Endothelial cell (in vitro differentiated cells): ENCODE measurements at regions not wholly inside any gene's neighbourhood (a gene's known extent, or its start where the extent isn't known, plus 50 kb on each side); places are given as distances from the start of the nearest gene placed in this dataset.
"Not testable (repeated sequence)": the region's sequence is repeated elsewhere in the genome, so short reads cannot be mapped to it uniquely, and the experiment has no call there.

Experiments
- DNase-seq: peaks from one replicate; pipeline ENCODE4 v3.0.0; 2021; ENCODE audit warnings: low spot score
- H3K27ac Mint-ChIP-seq: one replicate; pipeline ENCODE4 v1.8.0; 2021; ENCODE audit warnings: mixed read lengths, inconsistent platforms; ENCODE audit not compliant: unreplicated experiment
- H3K27me3 Mint-ChIP-seq: one replicate; pipeline ENCODE4 v1.8.0; 2021; ENCODE audit warnings: mild to moderate bottlenecking, moderate library complexity, mixed read lengths, inconsistent platforms; ENCODE audit not compliant: unreplicated experiment
- H3K36me3 Mint-ChIP-seq: one replicate; pipeline ENCODE4 v1.8.0; 2021; ENCODE audit warnings: mild to moderate bottlenecking, low read depth, mixed read lengths, inconsistent platforms; ENCODE audit not compliant: unreplicated experiment
- H3K4me1 Mint-ChIP-seq: one replicate; pipeline ENCODE4 v1.8.0; 2021; ENCODE audit warnings: mild to moderate bottlenecking, mixed read lengths, inconsistent platforms; ENCODE audit not compliant: unreplicated experiment
- H3K4me3 Mint-ChIP-seq: one replicate; pipeline ENCODE4 v1.8.0; 2021; ENCODE audit warnings: mild to moderate bottlenecking, mixed read lengths, inconsistent platforms; ENCODE audit not compliant: unreplicated experiment
- H3K9me3 Mint-ChIP-seq: one replicate; pipeline ENCODE4 v1.8.0; 2021; ENCODE audit warnings: mixed read lengths, inconsistent platforms; ENCODE audit not compliant: unreplicated experiment
- CTCF ChIP-seq: fragments of 200-600 bp; sonication (generic); IDR thresholded peaks from one replicate; pipeline ENCODE4 v1.5.0; 2021; ENCODE audit warnings: antibody characterized with exemption; ENCODE audit not compliant: unreplicated experiment

DNA sequence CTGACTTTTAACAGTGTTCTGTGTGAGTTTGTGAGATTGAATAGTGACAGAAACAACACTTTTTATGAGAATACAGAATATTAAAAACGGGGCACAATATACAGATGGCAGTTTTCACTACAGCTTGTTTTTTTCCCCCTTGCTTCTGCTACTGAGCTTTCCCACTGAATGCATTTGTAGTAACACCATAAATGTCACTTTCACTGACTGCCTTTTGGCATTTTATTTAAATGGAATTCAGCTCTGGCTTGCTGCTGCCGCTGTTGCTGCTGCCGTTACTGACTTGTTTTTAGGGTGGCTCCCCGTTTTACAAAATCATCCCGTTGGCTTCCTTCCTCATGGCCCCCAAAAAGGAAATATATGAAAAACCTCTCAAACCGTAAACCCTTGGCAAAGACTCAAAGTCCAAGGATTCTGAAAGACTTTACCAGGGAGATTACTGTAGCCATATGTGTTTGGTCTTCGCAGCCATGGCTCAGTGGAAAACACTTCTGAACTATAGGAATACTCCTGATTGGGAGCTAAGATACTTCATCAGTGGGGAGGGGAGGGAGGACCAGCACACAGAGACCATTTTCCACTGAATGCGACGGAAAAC lies 151.0 kb downstream of the NUF2 start:
- H3K27ac Mint-ChIP-seq = no peak overlapping the region
- H3K9me3 Mint-ChIP-seq = no peaks in the 10 kb centered on the region
- H3K4me3 Mint-ChIP-seq = no peak overlapping the region
- DNase-seq = no peak
- no peak for TF ChIP-seq CTCF
- peaks cover 3% of the 10 kb centered on the region for H3K27me3 Mint-ChIP-seq
- no peaks in the 10 kb centered on the region for H3K4me1 Mint-ChIP-seq
- no peaks in the 10 kb centered on the region for H3K36me3 Mint-ChIP-seq

- Mint-ChIP-seq H3K4me3 (no peak overlapping the region), H3K9me3 (peaks cover 8% of the 10 kb centered on the region), H3K36me3 (peaks cover 7% of the 10 kb centered on the region), H3K4me1 (no peaks in the 10 kb centered on the region), H3K27ac (no peak overlapping the region), H3K27me3 (no peaks in the 10 kb centered on the region)
- no peak for TF ChIP-seq CTCF
- DNase-seq = no peak
Observed at GRCh38 chr1:163477276-163477830, 155.6 kb downstream of the NUF2 start.

DNA sequence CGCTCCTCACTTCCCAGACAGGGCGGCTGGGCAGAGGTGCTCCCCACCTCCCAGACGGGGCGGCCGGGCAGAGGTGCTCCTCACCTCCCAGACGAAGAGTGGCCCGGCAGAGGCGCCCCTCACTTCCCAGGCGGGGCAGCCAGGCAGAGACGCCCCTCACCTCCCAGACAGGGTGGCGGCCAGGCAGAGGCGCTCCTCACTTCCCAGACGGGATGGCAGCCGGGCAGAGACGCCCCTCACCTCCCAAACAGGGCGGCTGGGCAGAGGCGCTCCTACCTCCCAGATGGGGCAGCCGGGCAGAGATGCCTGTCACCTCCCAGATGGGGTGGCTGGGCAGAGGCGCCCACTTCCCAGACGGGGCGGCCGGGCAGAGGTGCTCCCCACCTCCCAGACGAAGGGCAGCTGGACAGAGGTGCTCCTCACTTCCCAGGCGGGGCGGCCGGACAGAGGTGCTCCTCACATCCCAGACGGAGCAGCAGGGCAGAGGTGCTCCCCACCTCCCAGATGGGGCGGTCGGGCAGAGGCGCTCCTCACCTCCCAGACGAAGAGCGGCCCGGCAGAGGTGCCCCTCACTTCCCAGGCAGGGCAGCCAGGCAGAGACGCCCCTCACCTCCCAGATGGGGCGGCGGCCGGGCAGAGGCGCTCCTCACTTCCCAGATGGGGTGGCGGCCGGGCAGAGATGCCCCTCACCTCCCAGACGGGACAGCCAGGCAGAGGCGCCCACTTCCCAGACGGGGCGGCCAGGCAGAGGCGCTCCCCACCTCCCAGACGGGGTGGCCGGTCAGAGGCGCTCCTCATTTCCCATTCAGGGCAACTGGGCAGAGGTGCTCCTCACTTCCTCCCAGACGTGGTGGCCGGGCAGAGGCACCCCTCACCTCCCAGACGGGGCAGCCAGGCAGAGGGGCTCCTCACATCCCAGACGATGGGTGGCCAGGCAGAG lies 176.9 kb downstream of the NUF2 start:
- not testable (repeated sequence) for H3K4me3 Mint-ChIP-seq, H3K27ac Mint-ChIP-seq, H3K27me3 Mint-ChIP-seq, H3K36me3 Mint-ChIP-seq, H3K4me1 Mint-ChIP-seq, H3K9me3 Mint-ChIP-seq, DNase-seq

GRCh38 chr1:163504331-163504978 lies 182.7 kb downstream of the NUF2 start:
- TF ChIP-seq CTCF = no peak
- Mint-ChIP-seq H3K4me3 (no peak overlapping the region), H3K36me3 (no peaks in the 10 kb centered on the region), H3K27me3 (peaks cover 2% of the 10 kb centered on the region), H3K4me1 (peaks cover 3% of the 10 kb centered on the region), H3K9me3 (peaks cover 4% of the 10 kb centered on the region), H3K27ac (no peak overlapping the region)
- DNase-seq = no peak

DNA sequence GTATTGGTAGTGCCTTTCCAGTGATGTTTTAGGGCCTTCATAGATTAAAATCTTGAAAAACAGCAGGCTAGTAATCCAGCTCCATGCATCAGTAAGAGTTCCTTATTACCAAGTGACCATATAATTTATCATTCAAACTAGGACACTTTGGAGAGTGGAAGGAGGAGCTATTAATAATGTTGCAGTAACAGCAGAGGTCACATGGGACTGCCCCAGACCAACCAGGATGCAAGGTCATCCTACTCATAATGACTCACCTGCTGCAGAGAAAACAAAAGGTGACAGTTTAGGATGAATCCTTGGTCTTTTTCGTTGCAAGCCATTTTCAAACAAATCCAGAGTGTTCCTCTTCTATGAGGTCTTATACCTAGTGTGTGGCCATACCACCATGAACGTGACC lies 187.4 kb downstream of the NUF2 start:
- no peak for TF ChIP-seq CTCF
- Mint-ChIP-seq H3K27me3 (no peaks in the 10 kb centered on the region), H3K4me1 (peaks cover 3% of the 10 kb centered on the region), H3K4me3 (no peak overlapping the region), H3K36me3 (no peaks in the 10 kb centered on the region), H3K27ac (no peak overlapping the region), H3K9me3 (no peaks in the 10 kb centered on the region)
- no peak for DNase-seq
